Neural crest cell (in vitro differentiated cells): ENCODE measurements at regions not wholly inside any gene's neighbourhood (a gene's known extent, or its start where the extent isn't known, plus 50 kb on each side); places are given as distances from the start of the nearest gene placed in this dataset.
A peak's percentile ranks its signal among the peaks of the same experiment; 100 is the strongest.

Experiments
- DNase-seq: peaks from one replicate; pipeline ENCODE4 v3.0.0; 2021; ENCODE audit warnings: low read depth, mixed read lengths, low spot score
- H3K27ac Mint-ChIP-seq: one replicate; pipeline ENCODE4 v1.8.0; 2021; ENCODE audit warnings: mild to moderate bottlenecking, mixed read lengths; ENCODE audit not compliant: unreplicated experiment
- H3K27me3 Mint-ChIP-seq: 2 replicates; pipeline ENCODE4 v1.8.0; 2021; ENCODE audit warnings: low read depth, mild to moderate bottlenecking, mixed read lengths
- H3K36me3 Mint-ChIP-seq: 2 replicates; pipeline ENCODE4 v1.8.0; 2021; ENCODE audit warnings: low read depth, mild to moderate bottlenecking, mixed read lengths
- H3K4me1 Mint-ChIP-seq: 2 replicates; pipeline ENCODE4 v1.8.0; 2021; ENCODE audit warnings: mixed read lengths
- H3K4me3 Mint-ChIP-seq: one replicate; pipeline ENCODE4 v1.8.0; 2021; ENCODE audit warnings: mild to moderate bottlenecking, mixed read lengths
- H3K9me3 Mint-ChIP-seq: 2 replicates; pipeline ENCODE4 v1.8.0; 2021; ENCODE audit warnings: mixed read lengths
- CTCF ChIP-seq: fragments of 200-600 bp; sonication (generic); conservative IDR thresholded peaks from 2 replicates; pipeline ENCODE4 v1.5.0; 2021; ENCODE audit warnings: antibody characterized with exemption, mild to moderate bottlenecking

GRCh38 chr15:70503798-70504298 is 259.5 kb downstream of the UACA start:
- DNase-seq = no peak
- Mint-ChIP-seq H3K4me3 (peak overlapping the region; percentile 2), H3K9me3 (peaks cover under 1% of the 10 kb centered on the region), H3K27ac (peak overlapping the region; percentile 95), H3K36me3 (peaks cover under 1% of the 10 kb centered on the region), H3K27me3 (no peaks in the 10 kb centered on the region), H3K4me1 (peaks cover 49% of the 10 kb centered on the region)
- TF ChIP-seq CTCF = no peak

- no peak for TF ChIP-seq CTCF
- Mint-ChIP-seq H3K9me3 (no peaks in the 10 kb centered on the region), H3K4me3 (peak overlapping the region; percentile 51), H3K4me1 (peaks cover 42% of the 10 kb centered on the region), H3K27me3 (no peaks in the 10 kb centered on the region), H3K27ac (peak overlapping the region; percentile 2), H3K36me3 (no peaks in the 10 kb centered on the region)
- DNase-seq = no peak
Measured at GRCh38 chr15:70503073-70503745, 260.1 kb downstream of the UACA start.

GRCh38 chr15:70502529-70502928 is 260.8 kb downstream of the UACA start:
- DNase-seq = no peak
- no peak for TF ChIP-seq CTCF
- Mint-ChIP-seq H3K4me3 (no peak overlapping the region), H3K9me3 (no peaks in the 10 kb centered on the region), H3K27ac (peak overlapping the region; percentile 2), H3K36me3 (no peaks in the 10 kb centered on the region), H3K4me1 (peaks cover 44% of the 10 kb centered on the region), H3K27me3 (no peaks in the 10 kb centered on the region)

- no peaks in the 10 kb centered on the region for H3K36me3 Mint-ChIP-seq
- H3K4me1 Mint-ChIP-seq = peaks cover 47% of the 10 kb centered on the region
- no peaks in the 10 kb centered on the region for H3K9me3 Mint-ChIP-seq
- no peak overlapping the region for H3K4me3 Mint-ChIP-seq
- no peak for TF ChIP-seq CTCF
- H3K27ac Mint-ChIP-seq = no peak overlapping the region
- DNase-seq = no peak
- H3K27me3 Mint-ChIP-seq = no peaks in the 10 kb centered on the region
Measured at GRCh38 chr15:70501849-70502248, 261.5 kb downstream of the UACA start.

GRCh38 chr15:70501121-70501727 is 262.1 kb downstream of the UACA start:
- Mint-ChIP-seq H3K4me3 (no peak overlapping the region), H3K36me3 (no peaks in the 10 kb centered on the region), H3K27me3 (no peaks in the 10 kb centered on the region), H3K27ac (no peak overlapping the region), H3K4me1 (peaks cover 47% of the 10 kb centered on the region), H3K9me3 (no peaks in the 10 kb centered on the region)
- TF ChIP-seq CTCF = no peak
- no peak for DNase-seq
